ENCODE measurements at regions not wholly inside any gene's neighbourhood (a gene's known extent, or its start where the extent isn't known, plus 50 kb on each side); places are given as distances from the start of the nearest gene placed in this dataset.
A peak's percentile ranks its signal among the peaks of the same experiment; 100 is the strongest.

DNA sequence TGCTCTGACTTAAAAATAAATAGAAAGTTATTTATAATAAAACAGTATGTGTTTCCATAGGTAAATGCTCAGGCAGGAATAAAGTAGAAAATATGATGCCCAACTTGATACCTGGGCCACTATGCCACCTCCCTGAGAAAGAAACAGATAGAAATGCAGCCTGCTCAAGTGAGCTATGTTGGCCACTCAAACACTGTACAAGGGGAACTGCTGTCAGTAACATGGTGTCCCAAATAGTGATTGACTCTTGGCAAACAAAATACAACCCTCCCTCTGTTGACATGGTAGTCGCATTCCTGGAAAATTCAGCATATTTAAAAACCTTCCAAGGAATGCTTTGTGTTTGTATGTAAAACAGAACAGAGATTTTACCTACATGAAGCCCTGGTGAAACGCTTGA is 66.9 kb upstream of the KCNE2 start:
- TF ChIP-seq, protein P1, sequence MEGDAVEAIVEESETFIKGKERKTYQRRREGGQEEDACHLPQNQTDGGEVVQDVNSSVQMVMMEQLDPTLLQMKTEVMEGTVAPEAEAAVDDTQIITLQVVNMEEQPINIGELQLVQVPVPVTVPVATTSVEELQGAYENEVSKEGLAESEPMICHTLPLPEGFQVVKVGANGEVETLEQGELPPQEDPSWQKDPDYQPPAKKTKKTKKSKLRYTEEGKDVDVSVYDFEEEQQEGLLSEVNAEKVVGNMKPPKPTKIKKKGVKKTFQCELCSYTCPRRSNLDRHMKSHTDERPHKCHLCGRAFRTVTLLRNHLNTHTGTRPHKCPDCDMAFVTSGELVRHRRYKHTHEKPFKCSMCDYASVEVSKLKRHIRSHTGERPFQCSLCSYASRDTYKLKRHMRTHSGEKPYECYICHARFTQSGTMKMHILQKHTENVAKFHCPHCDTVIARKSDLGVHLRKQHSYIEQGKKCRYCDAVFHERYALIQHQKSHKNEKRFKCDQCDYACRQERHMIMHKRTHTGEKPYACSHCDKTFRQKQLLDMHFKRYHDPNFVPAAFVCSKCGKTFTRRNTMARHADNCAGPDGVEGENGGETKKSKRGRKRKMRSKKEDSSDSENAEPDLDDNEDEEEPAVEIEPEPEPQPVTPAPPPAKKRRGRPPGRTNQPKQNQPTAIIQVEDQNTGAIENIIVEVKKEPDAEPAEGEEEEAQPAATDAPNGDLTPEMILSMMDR (IDR thresholded peaks at IDR 0.05 in 4 of 5, conservative IDR thresholded peaks at IDR 0.05 in 1 of 5), result no peak
- no peak for TF ChIP-seq POLR2A (IDR thresholded peaks at IDR 0.05)
- H3K36me3 ChIP-seq, result no peaks in the 10 kb centered on the region
- ATAC-seq (no peak), DNase-seq (no peak)
- no peaks in the 10 kb centered on the region for H3K27me3 ChIP-seq
- no peaks in the 10 kb centered on the region for H3K9me3 ChIP-seq
- no peak overlapping the region for H3K4me3 ChIP-seq
- H3K4me1 ChIP-seq, result no peaks in the 10 kb centered on the region
- H3K27ac ChIP-seq, result no peak overlapping the region
- intact Hi-C loops (cut with DNase I; ENCODE audit: low total_unique reads) (no loop called here), in situ Hi-C loops (cut with MboI; ENCODE audit: low sequenced_read_pairs in 4 of 4) (no loop called here)

DNA sequence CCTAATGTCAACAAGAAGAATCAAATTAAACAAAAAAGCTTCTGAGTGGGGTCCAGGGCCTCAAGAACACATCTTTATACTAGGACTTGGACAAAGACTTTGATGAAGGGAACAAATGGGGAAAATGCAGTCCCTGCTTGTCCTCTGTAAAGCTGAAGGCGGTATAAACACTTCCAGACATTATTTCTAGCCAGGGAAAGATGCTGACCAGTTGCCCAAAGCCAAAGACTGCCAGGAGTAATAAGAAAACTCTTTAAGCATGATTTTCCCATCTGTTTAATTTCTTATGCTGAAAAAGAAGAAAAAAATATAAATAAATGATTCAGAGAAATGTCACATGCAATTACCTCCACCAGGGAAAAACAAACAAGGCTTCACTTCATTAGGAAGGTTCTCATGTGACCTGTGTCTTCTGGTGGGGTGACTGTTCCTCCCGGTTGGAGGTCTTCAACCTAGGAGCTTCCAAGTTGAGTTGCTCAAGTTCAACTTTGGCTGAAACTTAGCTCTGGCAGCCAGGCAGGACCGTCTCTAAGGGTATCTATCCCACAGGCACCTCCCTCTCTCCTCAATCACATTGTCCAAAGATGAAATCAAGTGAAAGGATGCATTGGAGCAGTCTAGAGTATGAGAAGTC is 65.2 kb upstream of the KCNE2 start:
- peak in 1 of 2 donors; percentile 56 for ATAC-seq
- Histone ChIP-seq H3K36me3 (no peaks in the 10 kb centered on the region), H3K4me3 (no peak overlapping the region), H3K27me3 (no peaks in the 10 kb centered on the region), H3K4me1 (no peaks in the 10 kb centered on the region), H3K27ac (no peak overlapping the region), H3K9me3 (no peaks in the 10 kb centered on the region)
- in situ Hi-C loops (cut with MboI; ENCODE audit: low sequenced_read_pairs in 4 of 4), result no loop called here
- no peak for TF ChIP-seq POLR2A (IDR thresholded peaks at IDR 0.05)
- TF ChIP-seq, protein P1 (IDR thresholded peaks at IDR 0.05 in 4 of 5, conservative IDR thresholded peaks at IDR 0.05 in 1 of 5), result no peak
- intact Hi-C loops (cut with DNase I; ENCODE audit: low total_unique reads), result no loop called here
- DNase-seq, result peak; percentile 8 to 24

DNA sequence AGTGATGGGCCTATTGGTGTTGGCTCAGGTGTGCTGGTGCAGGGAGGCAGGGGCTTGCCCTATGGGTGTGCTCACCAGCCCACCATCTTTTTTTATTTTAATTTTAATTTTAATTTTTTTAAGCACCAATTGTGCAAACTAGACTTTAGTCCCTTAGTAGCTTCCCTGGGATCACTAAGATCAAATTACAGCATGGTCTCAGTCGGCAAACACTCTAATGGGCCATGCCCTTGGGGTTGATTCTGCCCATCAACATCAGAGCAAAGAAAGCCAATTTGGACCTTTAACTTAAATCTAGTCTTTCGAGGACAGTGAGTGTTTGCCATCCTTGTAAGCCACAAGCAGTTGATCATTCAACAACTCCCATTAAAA is 64.7 kb upstream of the KCNE2 start:
- Histone ChIP-seq H3K4me1 (no peaks in the 10 kb centered on the region), H3K36me3 (no peaks in the 10 kb centered on the region), H3K4me3 (no peak overlapping the region), H3K9me3 (no peaks in the 10 kb centered on the region), H3K27me3 (no peaks in the 10 kb centered on the region), H3K27ac (no peak overlapping the region)
- DNase-seq (no peak), ATAC-seq (no peak)
- TF ChIP-seq POLR2A (IDR thresholded peaks at IDR 0.05), result no peak
- TF ChIP-seq, protein P1 (IDR thresholded peaks at IDR 0.05 in 4 of 5, conservative IDR thresholded peaks at IDR 0.05 in 1 of 5), result no peak
- intact Hi-C loops (cut with DNase I; ENCODE audit: low total_unique reads), result no loop called here
- in situ Hi-C loops (cut with MboI; ENCODE audit: low sequenced_read_pairs in 4 of 4), result no loop called here

DNA sequence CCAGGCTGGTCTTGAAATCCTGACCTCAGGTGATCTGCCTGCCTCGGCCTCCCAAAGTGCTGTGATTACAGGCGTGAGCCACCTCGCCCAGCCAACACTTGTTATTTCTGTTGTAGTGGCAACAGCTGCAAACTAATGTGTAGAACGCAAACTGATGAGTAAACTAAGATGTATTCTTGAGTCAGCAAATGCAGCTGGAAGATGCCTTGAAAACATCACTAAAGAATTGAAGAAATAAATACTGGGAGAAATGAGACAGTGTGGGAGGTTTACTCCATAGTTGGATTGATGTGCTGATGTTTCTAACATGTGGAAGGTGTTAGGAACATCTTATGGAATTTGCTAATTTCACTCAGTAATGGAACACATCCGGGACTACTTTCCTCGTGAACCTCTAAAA is 61.3 kb upstream of the KCNE2 start:
- Histone ChIP-seq H3K27ac (no peak overlapping the region), H3K4me1 (no peaks in the 10 kb centered on the region), H3K27me3 (no peaks in the 10 kb centered on the region), H3K36me3 (no peaks in the 10 kb centered on the region), H3K9me3 (no peaks in the 10 kb centered on the region), H3K4me3 (no peak overlapping the region)
- intact Hi-C loops (cut with DNase I; ENCODE audit: low total_unique reads) (loop anchor here (10.0 kb wide), 1 partner anchor 58 kb away; no protein-coding TSS in a partner anchor), in situ Hi-C loops (cut with MboI; ENCODE audit: low sequenced_read_pairs in 4 of 4) (no loop called here)
- ATAC-seq (no peak), DNase-seq (no peak)
- TF ChIP-seq, protein P1 (IDR thresholded peaks at IDR 0.05 in 4 of 5, conservative IDR thresholded peaks at IDR 0.05 in 1 of 5), result no peak
- no peak for TF ChIP-seq POLR2A (IDR thresholded peaks at IDR 0.05)

All from gastrocnemius medialis (tissue), 4 donors.